Immature natural killer cell (primary cell): ENCODE measurements at regions not wholly inside any gene's neighbourhood (a gene's known extent, or its start where the extent isn't known, plus 50 kb on each side); places are given as distances from the start of the nearest gene placed in this dataset.
"Not testable (repeated sequence)": the region's sequence is repeated elsewhere in the genome, so short reads cannot be mapped to it uniquely, and the experiment has no call there.

ENCODE experiments used
- DNase-seq, 3 donors: peaks; one replicate each; pipeline ENCODE4 v3.0.0; 2022; ENCODE audit warnings: mixed read lengths in 1 of 3
- H3K27ac Mint-ChIP-seq, 6 donors: one replicate each; pipeline ENCODE4 v1.8.0; 2020; ENCODE audit warnings: mixed read lengths in 6 of 6, mild to moderate bottlenecking in 5 of 6, inconsistent platforms in 4 of 6, moderate library complexity in 3 of 6
- H3K27me3 Mint-ChIP-seq, 3 donors: one replicate each; pipeline ENCODE4 v1.8.0; 2020 to 2021; ENCODE audit warnings: low read depth in 3 of 3, mild to moderate bottlenecking in 3 of 3, mixed read lengths in 3 of 3, moderate library complexity in 3 of 3, inconsistent platforms in 1 of 3
- H3K36me3 Mint-ChIP-seq, 3 donors: one replicate each; pipeline ENCODE4 v1.8.0; 2020; ENCODE audit warnings: mixed read lengths in 3 of 3, inconsistent platforms in 2 of 3, mild to moderate bottlenecking in 2 of 3
- H3K4me1 Mint-ChIP-seq, 2 donors: one replicate each; pipeline ENCODE4 v1.8.0; 2020; ENCODE audit warnings: inconsistent platforms in 2 of 2, mild to moderate bottlenecking in 2 of 2, mixed read lengths in 2 of 2, moderate library complexity in 1 of 2
- H3K4me3 Mint-ChIP-seq, 5 donors: one replicate each; pipeline ENCODE4 v1.8.0; 2020; ENCODE audit warnings: mild to moderate bottlenecking in 5 of 5, mixed read lengths in 5 of 5, inconsistent platforms in 3 of 5, moderate library complexity in 3 of 5
- H3K9me3 Mint-ChIP-seq, 6 donors: one replicate each; pipeline ENCODE4 v1.8.0; 2020; ENCODE audit warnings: mild to moderate bottlenecking in 6 of 6, mixed read lengths in 6 of 6, inconsistent platforms in 4 of 6, moderate library complexity in 3 of 6

GRCh38 chr21:28590676-28591075 lies 402.0 kb downstream of the LTN1 start:
- H3K36me3 Mint-ChIP-seq = peaks cover 7 to 19% (median 8%) of the 10 kb centered on the region in 3 donors
- no peak overlapping the region for H3K4me3 Mint-ChIP-seq
- H3K27ac Mint-ChIP-seq = no peak overlapping the region
- DNase-seq = no peak
- H3K27me3 Mint-ChIP-seq = peaks cover 0 to 1% (median 1%) of the 10 kb centered on the region in 3 donors
- H3K4me1 Mint-ChIP-seq = peaks cover 3 to 4% of the 10 kb centered on the region in 2 donors
- peaks cover 0 to 3% (median 0%) of the 10 kb centered on the region in 6 donors for H3K9me3 Mint-ChIP-seq

GRCh38 chr21:28590026-28590425 lies 402.7 kb downstream of the LTN1 start:
- no peak overlapping the region for H3K4me3 Mint-ChIP-seq
- H3K27ac Mint-ChIP-seq = no peak overlapping the region
- H3K27me3 Mint-ChIP-seq = peaks cover 0 to 1% (median 1%) of the 10 kb centered on the region in 3 donors

GRCh38 chr21:28588997-28589396 lies 403.7 kb downstream of the LTN1 start:
- peaks cover 0 to 1% (median 1%) of the 10 kb centered on the region in 3 donors for H3K27me3 Mint-ChIP-seq
- peaks cover 0 to 7% (median 0%) of the 10 kb centered on the region in 6 donors for H3K9me3 Mint-ChIP-seq
- no peak overlapping the region for H3K4me3 Mint-ChIP-seq
- no peak for DNase-seq
- peak overlapping the region in 1 of 6 donors; percentile 10 for H3K27ac Mint-ChIP-seq
- H3K36me3 Mint-ChIP-seq = peaks cover 16 to 24% (median 17%) of the 10 kb centered on the region in 3 donors
- H3K4me1 Mint-ChIP-seq = peaks cover 3 to 4% of the 10 kb centered on the region in 2 donors

More at GRCh38 chr21:28590026-28590425, 402.7 kb downstream of the LTN1 start:
- DNase-seq = no peak
- peaks cover 12 to 24% (median 12%) of the 10 kb centered on the region in 3 donors for H3K36me3 Mint-ChIP-seq
- peaks cover 3 to 4% of the 10 kb centered on the region in 2 donors for H3K4me1 Mint-ChIP-seq
- H3K9me3 Mint-ChIP-seq = peaks cover 0 to 7% (median 0%) of the 10 kb centered on the region in 6 donors

GRCh38 chr21:28587748-28588147 lies 404.9 kb downstream of the LTN1 start:
- Mint-ChIP-seq H3K27ac (no peak overlapping the region), H3K4me1 (peaks cover 3 to 4% of the 10 kb centered on the region in 2 donors), H3K27me3 (peaks cover 0 to 1% (median 1%) of the 10 kb centered on the region in 3 donors), H3K36me3 (peaks cover 16 to 27% (median 17%) of the 10 kb centered on the region in 3 donors), H3K4me3 (no peak overlapping the region), H3K9me3 (peaks cover 0 to 7% (median 0%) of the 10 kb centered on the region in 6 donors)
- no peak for DNase-seq

- Mint-ChIP-seq H3K27ac (peak overlapping the region in 1 of 6 donors; percentile 15), H3K9me3 (peaks cover 0 to 7% (median 0%) of the 10 kb centered on the region in 6 donors), H3K36me3 (peaks cover 24 to 33% (median 24%) of the 10 kb centered on the region in 3 donors), H3K4me3 (no peak overlapping the region), H3K4me1 (no peaks in the 10 kb centered on the region), H3K27me3 (peaks cover 0 to 2% (median 0%) of the 10 kb centered on the region in 3 donors)
- no peak for DNase-seq
Observed at GRCh38 chr21:28581976-28582375, 410.7 kb downstream of the LTN1 start.

GRCh38 chr21:28581311-28581731 lies 411.4 kb downstream of the LTN1 start:
- H3K4me3 Mint-ChIP-seq, DNase-seq, H3K4me1 Mint-ChIP-seq, H3K9me3 Mint-ChIP-seq, H3K27me3 Mint-ChIP-seq, H3K27ac Mint-ChIP-seq: not testable (repeated sequence)
- peaks cover 27 to 36% (median 27%) of the 10 kb centered on the region in 3 donors for H3K36me3 Mint-ChIP-seq

GRCh38 chr21:28580585-28580984 lies 412.1 kb downstream of the LTN1 start:
- no peaks in the 10 kb centered on the region for H3K4me1 Mint-ChIP-seq
- peak overlapping the region in 1 of 6 donors; percentile 65 for H3K27ac Mint-ChIP-seq
- no peak overlapping the region for H3K4me3 Mint-ChIP-seq
- DNase-seq = no peak
- H3K9me3 Mint-ChIP-seq = peaks cover 0 to 4% (median 0%) of the 10 kb centered on the region in 6 donors
- peaks cover 30 to 36% (median 31%) of the 10 kb centered on the region in 3 donors for H3K36me3 Mint-ChIP-seq
- H3K27me3 Mint-ChIP-seq = peaks cover 0 to 2% (median 0%) of the 10 kb centered on the region in 3 donors

- no peak for DNase-seq
Observed at GRCh38 chr21:28579986-28580550, 412.6 kb downstream of the LTN1 start.

GRCh38 chr21:28568692-28569091 lies 424.0 kb downstream of the LTN1 start:
- no peak for DNase-seq
- Mint-ChIP-seq H3K27ac (no peak overlapping the region), H3K27me3 (peaks cover 0 to 1% (median 0%) of the 10 kb centered on the region in 3 donors), H3K4me3 (no peak overlapping the region), H3K36me3 (peaks cover 5 to 19% (median 11%) of the 10 kb centered on the region in 3 donors), H3K4me1 (peaks cover 2 to 11% of the 10 kb centered on the region in 2 donors), H3K9me3 (peaks cover 0 to 6% (median 0%) of the 10 kb centered on the region in 6 donors)

More at GRCh38 chr21:28579986-28580550, 412.6 kb downstream of the LTN1 start:
- Mint-ChIP-seq H3K36me3 (peaks cover 31 to 36% (median 33%) of the 10 kb centered on the region in 3 donors), H3K27me3 (peaks cover 0 to 2% (median 0%) of the 10 kb centered on the region in 3 donors), H3K4me3 (no peak overlapping the region), H3K27ac (peak overlapping the region in 1 of 6 donors; percentile 65), H3K9me3 (no peaks in the 10 kb centered on the region), H3K4me1 (no peaks in the 10 kb centered on the region)

- H3K27ac Mint-ChIP-seq, H3K27me3 Mint-ChIP-seq, H3K9me3 Mint-ChIP-seq, DNase-seq, H3K4me3 Mint-ChIP-seq: not testable (repeated sequence)
- Mint-ChIP-seq H3K4me1 (peaks cover 24 to 47% of the 10 kb centered on the region in 2 donors), H3K36me3 (peaks cover 9 to 28% (median 15%) of the 10 kb centered on the region in 3 donors)
Observed at GRCh38 chr21:28563933-28564332, 428.7 kb downstream of the LTN1 start.

- Mint-ChIP-seq H3K9me3 (peaks cover 0 to 10% (median 1%) of the 10 kb centered on the region in 6 donors), H3K27ac (peak overlapping the region; percentile 1 to 65 (median 36)), H3K4me3 (peak overlapping the region; percentile 19 to 61 (median 28)), H3K4me1 (peaks cover 30 to 57% of the 10 kb centered on the region in 2 donors), H3K27me3 (no peaks in the 10 kb centered on the region), H3K36me3 (peaks cover 9 to 33% (median 19%) of the 10 kb centered on the region in 3 donors)
- no peak for DNase-seq
Observed at GRCh38 chr21:28561772-28562171, 430.9 kb downstream of the LTN1 start.

- Mint-ChIP-seq H3K27ac (no peak overlapping the region), H3K4me1 (peaks cover 12 to 14% of the 10 kb centered on the region in 2 donors), H3K36me3 (peaks cover 0 to 17% (median 13%) of the 10 kb centered on the region in 3 donors), H3K4me3 (no peak overlapping the region), H3K27me3 (no peaks in the 10 kb centered on the region), H3K9me3 (peaks cover 0 to 3% (median 0%) of the 10 kb centered on the region in 6 donors)
- no peak for DNase-seq
Observed at GRCh38 chr21:28554660-28555475, 437.8 kb downstream of the LTN1 start.

- H3K36me3 Mint-ChIP-seq = peaks cover 7 to 33% (median 31%) of the 10 kb centered on the region in 3 donors
- no peaks in the 10 kb centered on the region for H3K9me3 Mint-ChIP-seq
- H3K27ac Mint-ChIP-seq = peak overlapping the region in 1 of 6 donors; percentile 57
- H3K4me3 Mint-ChIP-seq = no peak overlapping the region
- H3K27me3 Mint-ChIP-seq = no peaks in the 10 kb centered on the region
- DNase-seq = no peak
- no peaks in the 10 kb centered on the region for H3K4me1 Mint-ChIP-seq
Observed at GRCh38 chr21:28550057-28550825, 442.4 kb downstream of the LTN1 start.
